Brain pericyte (primary cell): ENCODE measurements at regions not wholly inside any gene's neighbourhood (a gene's known extent, or its start where the extent isn't known, plus 50 kb on each side); places are given as distances from the start of the nearest gene placed in this dataset.
"Not testable (repeated sequence)": the region's sequence is repeated elsewhere in the genome, so short reads cannot be mapped to it uniquely, and the experiment has no call there.

Source experiments
- DNase-seq: peaks from one replicate; pipeline ENCODE4 v3.0.0-alpha.2; 2012; ENCODE audit warnings: low read depth, low spot score

DNA sequence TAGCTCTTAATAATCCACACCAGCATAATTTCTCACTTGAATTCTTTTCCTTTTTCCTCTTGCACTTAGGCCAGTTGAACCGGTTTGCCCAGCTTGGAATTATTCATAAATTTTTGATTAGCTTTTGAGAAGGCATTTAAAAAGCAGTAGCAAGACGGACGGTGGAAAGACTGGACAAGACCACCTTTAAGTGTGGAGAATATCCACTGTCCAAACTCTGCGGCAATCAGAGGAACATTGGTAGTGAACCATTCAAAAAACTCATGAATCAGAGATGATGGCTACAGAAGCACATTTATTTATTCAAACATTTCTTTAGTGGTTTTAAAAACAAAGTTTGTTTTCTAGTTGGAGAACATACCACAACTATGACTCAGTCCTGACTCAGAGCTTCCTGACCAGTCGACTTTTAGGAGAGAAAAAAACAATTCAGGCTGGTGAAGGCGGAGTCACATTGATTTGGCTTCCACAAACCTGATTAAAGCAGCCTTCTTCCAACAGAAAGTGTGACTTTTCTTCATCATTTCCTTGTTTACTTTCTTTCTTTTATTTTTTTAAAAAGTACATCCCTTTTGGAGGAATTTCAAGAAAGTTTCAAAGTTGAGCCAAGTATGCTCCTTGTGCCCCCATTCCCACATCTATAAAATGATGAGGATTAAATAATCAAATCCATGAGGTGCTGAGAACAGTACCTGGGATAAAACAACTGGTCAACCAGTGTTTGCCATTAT, 128.8 kb downstream of the ADSS2 start:
- peak; percentile 86 for DNase-seq

DNA sequence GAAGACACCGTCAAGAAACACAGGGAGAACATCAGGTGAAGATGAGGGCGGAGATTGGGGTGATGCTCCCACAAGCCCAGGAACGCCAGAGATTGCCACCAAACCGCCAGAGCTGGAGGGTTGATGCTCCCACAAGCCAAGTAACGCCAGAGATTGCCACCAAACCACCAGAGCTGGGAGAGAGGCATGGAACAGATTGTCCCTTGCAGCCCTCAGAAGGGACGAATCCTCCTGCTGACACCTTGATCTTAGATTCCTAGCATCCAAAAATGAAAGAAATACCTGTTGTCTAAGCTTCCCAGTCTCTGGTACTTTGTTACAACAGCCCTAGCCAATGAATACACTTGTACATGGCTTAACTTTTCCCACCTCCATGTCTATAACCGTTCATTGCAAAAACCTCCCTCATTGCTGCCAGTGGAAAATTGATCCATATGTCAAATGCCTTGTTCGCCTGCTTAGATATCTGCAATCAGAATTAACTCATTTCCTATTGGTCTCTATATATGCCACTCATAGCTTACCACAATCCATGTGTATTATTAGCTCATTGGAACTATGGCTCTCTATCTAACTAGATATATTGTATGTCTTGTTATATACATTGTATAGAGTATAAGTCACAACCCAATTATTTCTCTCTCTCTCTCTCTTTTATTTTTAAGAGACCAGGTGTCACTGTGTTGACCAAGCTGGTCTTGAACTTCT, 127.4 kb downstream of the ADSS2 start:
- no peak for DNase-seq

DNA sequence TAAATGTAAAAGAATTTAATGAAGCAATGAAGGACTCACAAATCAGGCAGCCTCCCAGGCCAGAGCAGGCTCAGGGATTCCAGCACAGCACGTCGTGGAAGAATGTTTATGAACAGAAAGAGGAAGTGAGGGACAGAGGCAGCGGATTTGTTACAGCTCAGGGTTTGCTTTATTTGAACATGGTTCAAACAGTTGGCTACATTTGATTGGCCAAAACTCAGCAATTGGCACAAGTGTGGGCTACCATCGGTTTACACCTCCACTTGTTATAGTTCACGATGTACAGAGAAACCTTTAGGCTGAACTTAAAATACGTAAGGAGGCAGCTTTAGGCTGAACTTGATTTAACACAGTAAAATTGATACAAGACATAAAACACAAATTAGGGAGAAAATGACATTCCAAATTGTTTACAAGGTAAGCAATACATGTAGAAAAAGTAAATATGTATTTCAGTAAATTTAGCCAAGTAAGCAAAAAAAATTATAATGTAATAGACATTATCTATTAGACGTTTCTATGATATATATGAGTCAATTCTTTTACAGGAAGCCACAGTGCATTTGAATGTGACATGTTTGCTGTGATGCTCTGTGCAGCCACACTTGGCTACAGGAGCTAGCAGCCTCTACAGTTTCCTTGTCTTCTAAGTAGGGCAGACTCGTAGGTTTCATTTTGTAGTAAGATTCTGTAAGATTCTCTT, 126.5 kb downstream of the ADSS2 start:
- no peak for DNase-seq

DNA sequence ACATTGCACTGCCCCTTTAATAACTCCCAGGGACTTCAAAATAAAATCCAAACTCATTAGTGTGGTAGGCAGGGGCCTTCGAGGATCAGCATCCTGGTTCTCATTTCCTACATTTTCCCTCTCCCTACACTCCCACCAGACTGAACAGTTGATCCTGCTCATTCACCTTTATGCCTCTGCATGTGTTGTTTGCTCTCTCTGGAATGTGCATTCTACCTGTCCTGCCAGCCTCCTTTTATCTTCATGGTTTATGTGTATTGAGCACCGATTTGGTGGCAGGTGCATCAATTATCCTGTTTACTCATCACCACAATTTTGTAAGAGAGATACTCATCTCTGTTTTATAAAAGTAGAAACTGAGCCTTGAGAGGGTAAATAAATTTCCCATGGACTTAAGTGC, 125.0 kb downstream of the ADSS2 start:
- DNase-seq, result no peak

DNA sequence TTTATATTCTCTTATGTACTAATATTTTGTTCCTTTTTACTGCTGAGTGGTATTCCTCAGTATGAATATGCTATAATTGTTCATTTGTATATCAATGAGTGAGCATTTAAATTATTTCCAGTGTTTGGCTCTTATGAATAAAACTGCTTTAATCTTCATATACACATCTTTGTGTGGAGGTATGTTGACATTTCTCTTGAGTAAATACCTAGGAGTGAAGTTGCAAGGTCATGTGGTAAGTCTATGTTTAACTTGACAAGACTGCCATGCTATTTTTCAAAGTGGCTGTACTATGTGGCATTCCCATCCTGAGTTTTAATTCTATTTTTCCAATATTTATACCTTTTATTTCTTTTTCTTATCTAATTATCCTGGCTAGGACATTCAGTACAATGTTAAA, 124.2 kb downstream of the ADSS2 start:
- DNase-seq, result no peak

DNA sequence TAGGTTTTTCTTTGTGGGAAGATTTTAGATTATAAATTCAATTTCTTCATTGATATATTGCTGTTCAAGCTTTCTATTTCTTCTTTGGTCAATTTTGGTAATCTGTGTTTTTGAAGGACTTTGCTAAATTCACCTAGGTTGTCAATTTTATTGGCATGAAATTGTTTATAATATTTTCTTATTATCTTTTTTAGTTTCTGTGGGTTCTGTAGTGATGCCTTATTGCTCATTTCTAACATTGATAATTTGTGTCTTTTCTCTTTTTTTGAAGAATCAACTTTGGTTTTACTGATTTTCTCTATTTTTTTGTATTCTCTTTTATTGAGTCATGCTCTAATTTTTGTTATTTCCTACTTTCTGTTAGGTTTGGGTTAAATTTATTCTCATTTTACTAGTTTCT, 123.2 kb downstream of the ADSS2 start:
- DNase-seq, result no peak

DNA sequence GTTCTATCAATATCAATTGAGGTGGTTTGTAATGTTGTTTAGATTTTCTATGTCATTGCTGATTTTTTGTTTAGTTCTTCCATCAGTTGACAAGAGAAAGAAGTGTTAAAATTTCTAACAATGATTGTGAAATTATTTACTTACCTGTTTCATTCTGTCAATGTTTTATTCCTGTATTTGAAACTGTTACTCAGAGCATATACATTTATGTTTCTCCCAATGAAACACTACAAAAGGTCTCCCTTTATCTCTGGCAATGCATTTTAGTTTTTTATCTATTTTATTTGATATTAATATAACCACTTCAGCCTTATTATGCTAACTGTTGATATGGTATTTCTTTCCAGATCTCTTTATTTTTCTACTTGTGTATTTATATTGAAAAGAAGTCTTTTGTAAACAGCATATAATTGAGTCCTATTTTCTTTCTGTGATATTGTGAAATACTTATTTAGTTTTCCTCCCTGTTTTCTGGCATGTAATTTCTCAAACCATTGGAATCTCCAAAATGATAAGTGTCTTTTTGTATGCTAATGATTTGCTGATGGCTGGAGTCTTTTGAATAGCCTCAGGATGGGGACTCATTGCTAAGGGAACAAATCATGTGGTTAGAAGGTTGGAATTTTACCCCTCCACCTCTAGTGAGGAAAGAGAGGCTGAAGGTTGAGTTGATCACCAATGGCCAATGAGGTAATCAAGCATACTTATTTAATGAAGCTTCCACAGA, 122.0 kb downstream of the ADSS2 start:
- no peak for DNase-seq

DNA sequence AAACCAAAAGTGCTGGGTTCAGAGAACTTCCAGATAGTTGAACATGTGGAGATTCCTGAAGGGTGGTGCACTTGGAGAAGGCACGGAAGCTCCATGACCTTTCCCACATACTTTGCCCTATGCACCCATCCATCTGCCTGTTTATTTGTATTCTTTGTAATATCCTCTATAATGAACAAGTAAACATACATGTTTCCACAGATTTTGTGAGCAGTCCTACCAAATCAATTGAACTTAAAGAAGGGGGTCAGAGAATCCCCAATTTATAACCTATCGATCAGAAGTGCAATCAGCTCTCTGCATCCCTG, 121.4 kb downstream of the ADSS2 start:
- DNase-seq, result no peak

DNA sequence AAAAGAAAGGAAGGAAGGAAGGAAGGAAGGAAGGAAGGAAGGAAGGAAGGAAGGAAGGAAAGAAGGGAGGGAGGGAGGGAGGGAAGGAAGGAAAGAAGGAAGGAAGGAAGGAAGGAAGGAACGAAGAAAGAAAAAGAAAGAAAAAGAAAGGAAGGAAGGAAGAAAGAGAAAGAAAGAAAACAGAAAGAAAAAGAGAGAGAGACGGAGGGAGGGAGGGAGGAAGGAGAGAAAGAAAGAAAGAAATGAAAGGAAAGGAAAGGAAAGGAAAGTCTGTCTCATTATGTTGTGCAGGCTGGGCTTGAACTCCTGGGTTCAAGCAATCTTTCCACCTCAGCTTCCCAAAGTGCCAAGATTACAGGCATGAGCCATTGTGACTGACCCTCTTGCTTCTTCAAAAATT, 118.9 kb downstream of the ADSS2 start:
- not testable (repeated sequence) for DNase-seq

DNA sequence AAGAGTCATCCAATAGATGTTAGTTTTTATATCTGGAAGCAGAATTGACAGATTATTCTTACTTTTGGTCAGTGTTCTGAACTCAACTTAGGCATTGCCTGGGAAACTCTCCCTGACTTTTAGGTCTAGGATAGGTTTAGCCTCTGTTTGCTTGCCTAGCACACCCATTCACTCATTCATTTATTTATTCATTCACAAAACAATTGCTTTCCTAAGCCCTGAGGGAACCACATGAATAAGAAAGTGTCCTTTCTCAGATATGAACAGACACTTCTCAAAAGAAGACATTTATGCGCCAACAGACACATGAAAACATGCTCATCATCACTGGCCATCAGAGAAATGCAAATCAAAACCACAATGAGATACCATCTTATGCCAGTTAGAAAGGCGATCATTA, 117.4 kb downstream of the ADSS2 start:
- not testable (repeated sequence) for DNase-seq

DNA sequence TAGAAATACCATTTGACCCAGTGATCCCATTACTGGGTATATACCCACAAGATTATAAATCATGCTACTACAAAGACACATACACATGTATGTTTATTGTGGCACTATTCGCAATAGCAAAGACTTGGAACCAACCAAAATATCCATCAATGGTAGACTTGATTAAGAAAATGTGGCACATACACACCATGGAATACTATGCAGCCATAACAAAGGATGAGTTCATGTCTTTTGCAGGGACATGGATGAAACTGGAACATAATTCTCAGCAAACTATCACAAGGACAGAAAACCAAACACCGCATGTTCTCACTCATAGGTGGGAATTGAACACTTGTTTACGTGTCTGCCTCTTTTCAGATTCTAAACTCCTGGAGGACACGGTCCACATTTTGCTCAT, 116.9 kb downstream of the ADSS2 start:
- DNase-seq, result not testable (repeated sequence)

DNA sequence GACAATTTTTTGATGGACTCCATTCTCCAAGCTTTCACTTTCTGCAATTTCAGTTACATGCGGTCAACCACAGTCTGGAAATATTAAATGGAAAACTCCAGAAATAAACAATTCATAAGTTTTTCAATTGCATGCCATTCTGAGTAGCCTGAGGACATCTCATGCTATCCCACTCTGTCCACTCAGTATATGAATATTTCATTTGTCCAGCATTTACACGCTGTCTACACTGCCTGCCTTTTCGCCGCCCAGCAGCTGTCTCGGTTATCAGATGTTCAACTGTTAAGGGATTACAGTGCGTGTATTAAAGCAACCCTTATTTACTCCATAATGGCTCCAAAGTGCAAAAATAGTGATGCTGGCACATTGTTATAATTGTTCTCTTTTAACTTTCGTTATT, 116.3 kb downstream of the ADSS2 start:
- DNase-seq, result no peak

DNA sequence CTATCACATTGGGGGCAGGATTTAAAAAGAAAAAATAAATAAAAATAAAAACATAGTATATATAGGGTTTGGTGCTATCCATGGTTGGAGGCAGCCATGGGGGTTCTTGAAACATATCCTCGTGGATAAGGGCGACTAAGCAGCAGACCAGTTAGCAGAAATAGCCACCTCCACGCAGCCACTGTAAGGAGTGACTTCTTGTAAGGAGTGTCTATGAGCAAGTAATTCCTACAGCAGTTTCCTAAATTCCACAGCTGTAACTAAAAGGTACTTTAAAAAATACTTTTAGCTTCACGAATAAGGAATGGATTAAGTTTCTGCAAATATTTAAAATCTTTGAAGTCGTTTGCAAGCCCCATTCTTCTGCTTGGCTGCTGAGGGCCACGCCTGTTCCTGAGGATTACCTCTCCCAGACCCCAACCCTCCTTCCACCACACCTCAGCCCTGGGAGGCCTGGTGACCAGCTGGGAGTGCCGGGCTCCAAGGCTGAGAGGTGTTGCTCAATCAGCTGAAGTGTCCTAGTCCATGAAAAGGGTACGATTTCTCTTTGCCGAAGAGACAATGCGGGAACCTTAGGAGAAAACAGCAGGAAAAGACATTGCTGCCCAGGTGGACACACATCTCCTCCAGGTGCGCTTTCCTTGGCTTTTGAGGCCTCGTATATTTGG, 115.3 kb downstream of the ADSS2 start:
- no peak for DNase-seq

DNA sequence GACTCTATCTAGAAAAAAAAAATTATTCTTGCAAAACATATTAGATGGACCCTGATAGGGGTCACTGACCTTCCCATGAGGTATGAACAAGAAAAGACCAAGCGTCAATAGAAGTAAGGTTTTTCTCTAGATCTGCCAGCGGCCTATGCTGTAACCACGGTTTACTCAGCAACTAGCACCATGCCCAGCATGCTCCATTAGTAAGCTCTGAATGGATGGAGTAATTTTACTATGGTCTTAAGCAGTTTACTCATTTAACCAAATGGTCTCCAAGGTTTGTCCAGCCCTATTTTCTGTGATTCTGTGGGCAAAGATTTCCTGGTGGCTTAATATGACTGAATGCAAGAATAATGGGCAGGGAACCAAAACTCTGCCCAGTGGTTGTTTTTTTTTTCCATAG, 113.9 kb downstream of the ADSS2 start:
- DNase-seq, result no peak

DNA sequence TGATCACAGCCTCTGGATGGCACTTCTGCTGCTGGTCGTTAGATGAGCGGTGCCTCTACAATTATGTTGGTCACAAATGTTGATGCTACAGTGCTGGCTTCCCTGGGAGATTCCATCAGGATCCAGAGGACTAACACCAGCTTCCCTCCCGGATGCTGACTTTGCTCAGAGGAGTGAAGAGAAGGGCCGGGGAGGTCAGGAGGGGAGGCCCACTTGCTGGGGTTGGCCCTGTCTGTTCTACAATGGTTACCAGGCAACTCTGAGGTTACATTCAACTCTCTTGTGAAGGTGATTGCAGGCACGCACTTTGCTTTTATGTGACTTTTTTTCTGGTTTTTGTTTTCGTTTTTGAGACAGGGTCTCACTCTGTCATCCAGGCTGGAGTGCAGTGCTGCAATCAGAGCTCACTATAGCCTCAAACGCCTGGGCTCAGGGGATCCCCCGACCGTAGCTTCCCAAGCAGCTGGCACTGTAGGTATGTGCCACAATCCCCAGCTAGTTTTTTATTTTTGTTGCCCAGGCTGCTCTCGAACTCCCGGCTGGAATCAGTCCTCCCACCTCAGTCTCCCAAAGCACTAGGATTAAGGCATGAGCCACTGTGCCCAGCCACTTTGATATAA, 112.5 kb downstream of the ADSS2 start:
- no peak for DNase-seq

DNA sequence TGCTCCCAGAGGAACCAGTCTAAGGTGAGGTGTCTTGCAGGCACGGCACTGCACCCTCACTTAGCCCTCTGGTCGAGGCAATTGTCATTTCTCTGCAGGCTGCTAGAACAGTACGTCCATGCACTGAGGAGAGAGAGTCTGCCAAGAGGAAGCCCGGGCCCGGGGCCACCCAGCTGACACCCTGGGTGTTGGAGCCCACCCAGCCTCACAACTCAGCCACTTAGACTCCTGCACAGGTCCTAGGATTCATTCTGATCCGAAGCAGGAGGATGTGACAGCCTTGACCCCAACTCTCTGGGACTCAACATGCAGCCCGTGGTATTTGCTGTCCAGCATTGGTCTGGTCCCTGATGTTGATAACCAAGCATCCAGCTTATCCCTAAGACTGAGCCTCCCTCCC, 111.9 kb downstream of the ADSS2 start:
- no peak for DNase-seq

DNA sequence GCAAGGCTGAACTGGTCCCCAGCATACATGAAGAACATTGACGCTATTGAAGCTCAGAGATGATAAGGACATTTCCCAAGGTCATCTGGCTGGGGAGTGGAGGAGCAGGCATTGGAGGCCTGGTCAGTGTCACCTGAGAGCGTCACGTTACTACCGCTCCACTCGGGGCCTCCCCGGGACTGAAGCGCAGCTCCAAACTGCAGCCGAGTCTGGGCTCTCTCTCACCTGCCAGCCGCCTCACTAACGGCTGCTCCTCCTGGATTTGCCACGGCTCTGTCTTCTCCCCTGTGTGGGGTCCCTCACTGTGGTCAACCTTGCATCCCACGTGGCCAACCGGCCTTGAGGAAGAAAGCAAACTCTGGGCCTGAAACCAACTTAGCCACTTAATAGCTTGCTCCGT, 111.3 kb downstream of the ADSS2 start:
- DNase-seq, result no peak

DNA sequence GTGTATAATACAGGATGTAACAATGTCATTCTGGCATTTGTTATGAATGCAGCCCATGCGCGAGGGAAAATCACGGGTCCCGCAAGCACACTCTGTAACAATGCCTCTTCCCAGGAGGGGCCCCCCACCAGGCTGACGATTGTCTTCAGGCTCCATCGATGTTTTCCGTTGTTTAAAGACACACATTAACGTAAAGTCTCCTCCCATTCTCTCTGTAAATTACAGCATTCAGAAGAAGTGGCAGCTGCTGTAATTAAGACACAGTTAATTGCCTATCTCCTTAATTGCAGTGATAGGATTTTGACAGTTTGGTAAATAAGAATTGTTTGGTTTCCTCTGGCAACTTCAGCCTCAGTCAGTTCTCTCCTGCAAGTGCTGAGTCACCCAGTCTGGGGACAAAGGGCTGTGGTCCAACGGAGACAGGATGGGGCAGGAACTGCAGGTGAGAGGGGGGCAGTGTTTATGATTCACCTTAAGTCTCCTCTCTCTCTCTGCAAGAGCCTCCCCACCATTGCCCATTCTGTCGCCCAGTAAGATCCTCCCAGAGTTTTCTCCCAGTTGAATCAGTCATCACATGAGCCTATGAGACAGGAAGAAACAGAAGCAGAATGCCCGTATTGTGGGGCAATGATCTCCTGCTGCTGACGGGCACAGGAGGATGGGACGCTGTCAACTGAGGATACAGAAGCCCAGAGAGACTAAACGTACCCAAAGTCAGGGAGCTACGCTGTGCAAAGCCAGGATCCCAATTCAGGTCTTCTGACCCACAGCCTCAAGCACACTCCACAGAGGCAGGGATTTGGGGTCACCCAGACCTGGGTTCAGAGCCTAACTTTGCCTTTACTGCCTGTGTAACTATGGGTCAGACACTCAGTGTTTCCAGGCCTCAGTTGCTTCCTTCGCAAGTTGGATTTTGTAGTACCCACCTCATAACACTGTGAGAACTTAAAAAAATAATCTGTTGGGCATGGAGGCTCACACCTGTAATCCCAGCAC, 110.0 kb downstream of the ADSS2 start:
- no peak for DNase-seq

DNA sequence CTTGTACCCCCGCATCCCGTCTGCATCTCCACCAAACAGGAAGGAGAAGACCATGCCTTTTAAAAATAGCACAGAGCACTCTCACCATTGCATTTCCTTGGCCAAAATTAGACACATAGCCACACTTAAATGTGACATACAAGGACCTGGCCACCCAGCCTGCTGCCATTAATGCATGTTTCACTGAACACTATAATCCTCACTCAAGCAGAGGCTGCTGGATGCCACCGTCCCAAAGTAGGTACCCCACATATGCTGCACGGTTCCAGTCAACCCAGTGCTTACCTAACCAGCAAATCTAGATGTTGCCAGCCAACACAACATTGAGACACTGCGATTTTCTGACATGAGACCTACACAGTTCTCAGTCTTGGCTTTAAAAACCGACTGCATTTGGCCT, 107.7 kb downstream of the ADSS2 start:
- no peak for DNase-seq

DNA sequence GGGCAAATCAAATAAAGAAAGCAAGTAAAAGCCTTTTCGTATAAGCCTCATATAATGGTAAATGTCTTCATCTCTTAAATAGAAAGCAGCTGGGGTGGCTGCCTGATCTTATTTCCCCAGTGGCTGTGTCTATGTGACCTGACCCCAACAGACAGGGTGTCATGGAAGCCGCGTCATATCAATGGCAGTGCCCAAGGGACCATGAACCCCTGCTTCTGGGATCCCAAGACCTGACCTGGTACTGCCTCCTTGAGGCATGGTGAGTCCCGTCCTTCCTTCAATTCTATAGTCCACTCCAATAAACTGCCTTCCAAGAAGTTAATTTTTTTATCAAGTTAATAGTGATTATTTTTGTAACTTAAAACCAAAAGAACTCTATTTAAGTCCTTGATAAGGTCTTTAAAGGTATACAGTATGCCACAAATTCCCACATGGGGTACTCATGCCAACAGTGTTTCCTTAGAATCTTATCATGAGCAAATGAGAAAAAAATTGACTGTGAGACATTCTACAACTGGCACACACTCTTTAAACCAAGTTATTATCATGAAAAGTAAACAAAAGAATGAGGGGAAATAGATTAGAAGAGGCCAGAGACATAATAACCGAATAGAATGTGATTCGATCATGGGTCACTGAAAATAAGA, 104.6 kb downstream of the ADSS2 start:
- no peak for DNase-seq
